ENCODE measurements at regions not wholly inside any gene's neighbourhood (a gene's known extent, or its start where the extent isn't known, plus 50 kb on each side); places are given as distances from the start of the nearest gene placed in this dataset.

- TF ChIP-seq CTCF (IDR thresholded peaks at IDR 0.05) (no peak), EZH2phosphoT487 (IDR thresholded peaks at IDR 0.05) (no peak), EZH2 (IDR thresholded peaks at IDR 0.05) (no peak)
Measured at GRCh38 chr14:85921241-85921640, 391.3 kb downstream of the FLRT2 start.

Data from neural progenitor cell (in vitro differentiated cells).